ENCODE measurements at regions not wholly inside any gene's neighbourhood (a gene's known extent, or its start where the extent isn't known, plus 50 kb on each side); places are given as distances from the start of the nearest gene placed in this dataset.

DNA sequence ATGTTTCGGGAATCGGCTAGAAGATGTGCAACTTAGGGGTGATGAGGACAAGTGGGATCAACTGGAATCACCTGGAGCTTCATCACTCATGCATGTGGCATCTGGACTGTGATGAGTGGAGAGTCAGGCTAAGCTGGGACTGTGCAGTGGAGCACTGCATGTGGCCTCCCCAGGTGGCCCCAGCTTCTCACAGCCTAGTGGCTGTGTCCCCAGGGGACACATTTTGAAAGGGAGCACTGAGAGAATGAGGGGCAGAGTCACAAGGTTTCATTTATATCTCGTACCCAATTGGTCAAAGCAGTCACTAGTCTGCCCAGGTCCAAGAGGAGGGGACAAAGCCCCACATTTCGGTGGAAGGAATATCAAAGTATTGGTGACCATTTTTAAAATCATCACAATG is 54.8 kb upstream of the TCF7L2 start:
- Histone ChIP-seq H3K4me3 (no peak overlapping the region), H3K9me3 (no peaks in the 10 kb centered on the region), H3K36me3 (no peaks in the 10 kb centered on the region), H3K9ac (ENCODE audit: low read depth in 2 of 2, low read length in 2 of 2) (no peak overlapping the region), H3K27me3 (no peaks in the 10 kb centered on the region), H3K27ac (no peak overlapping the region), H3K4me1 (no peaks in the 10 kb centered on the region)
- intact Hi-C loops (cut with DNase I) = no loop called here
- no peak for DNase-seq
- TF ChIP-seq, protein P1, sequence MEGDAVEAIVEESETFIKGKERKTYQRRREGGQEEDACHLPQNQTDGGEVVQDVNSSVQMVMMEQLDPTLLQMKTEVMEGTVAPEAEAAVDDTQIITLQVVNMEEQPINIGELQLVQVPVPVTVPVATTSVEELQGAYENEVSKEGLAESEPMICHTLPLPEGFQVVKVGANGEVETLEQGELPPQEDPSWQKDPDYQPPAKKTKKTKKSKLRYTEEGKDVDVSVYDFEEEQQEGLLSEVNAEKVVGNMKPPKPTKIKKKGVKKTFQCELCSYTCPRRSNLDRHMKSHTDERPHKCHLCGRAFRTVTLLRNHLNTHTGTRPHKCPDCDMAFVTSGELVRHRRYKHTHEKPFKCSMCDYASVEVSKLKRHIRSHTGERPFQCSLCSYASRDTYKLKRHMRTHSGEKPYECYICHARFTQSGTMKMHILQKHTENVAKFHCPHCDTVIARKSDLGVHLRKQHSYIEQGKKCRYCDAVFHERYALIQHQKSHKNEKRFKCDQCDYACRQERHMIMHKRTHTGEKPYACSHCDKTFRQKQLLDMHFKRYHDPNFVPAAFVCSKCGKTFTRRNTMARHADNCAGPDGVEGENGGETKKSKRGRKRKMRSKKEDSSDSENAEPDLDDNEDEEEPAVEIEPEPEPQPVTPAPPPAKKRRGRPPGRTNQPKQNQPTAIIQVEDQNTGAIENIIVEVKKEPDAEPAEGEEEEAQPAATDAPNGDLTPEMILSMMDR (IDR thresholded peaks at IDR 0.05) = no peak

DNA sequence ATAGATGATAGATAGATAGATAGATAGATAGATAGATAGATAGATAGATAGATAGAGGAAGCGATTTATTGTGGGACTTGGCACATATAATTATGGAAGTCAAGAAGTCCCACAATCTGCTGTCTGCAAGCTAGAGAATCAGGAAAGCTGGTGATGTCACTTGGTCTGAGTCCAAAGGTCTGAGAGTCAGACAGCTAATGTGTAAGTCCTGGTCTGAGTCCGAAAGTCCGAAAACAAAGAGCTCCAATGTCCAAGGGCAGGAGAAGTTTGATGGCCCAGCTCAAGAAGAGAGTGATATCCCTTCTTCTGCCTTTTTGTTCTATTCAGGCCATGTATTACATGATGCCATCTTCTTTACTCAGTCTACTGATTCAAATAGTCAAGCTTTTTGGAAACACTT is 53.8 kb upstream of the TCF7L2 start:
- peak; percentile 44 for DNase-seq
- no peak overlapping the region for H3K27ac ChIP-seq
- no peaks in the 10 kb centered on the region for H3K36me3 ChIP-seq
- no peak overlapping the region for H3K4me3 ChIP-seq
- H3K9me3 ChIP-seq = no peaks in the 10 kb centered on the region
- no peaks in the 10 kb centered on the region for H3K27me3 ChIP-seq
- H3K9ac ChIP-seq (ENCODE audit: low read depth in 2 of 2, low read length in 2 of 2) = no peak overlapping the region
- intact Hi-C loops (cut with DNase I) = no loop called here
- TF ChIP-seq, protein P1 (IDR thresholded peaks at IDR 0.05) = no peak
- H3K4me1 ChIP-seq = no peaks in the 10 kb centered on the region

DNA sequence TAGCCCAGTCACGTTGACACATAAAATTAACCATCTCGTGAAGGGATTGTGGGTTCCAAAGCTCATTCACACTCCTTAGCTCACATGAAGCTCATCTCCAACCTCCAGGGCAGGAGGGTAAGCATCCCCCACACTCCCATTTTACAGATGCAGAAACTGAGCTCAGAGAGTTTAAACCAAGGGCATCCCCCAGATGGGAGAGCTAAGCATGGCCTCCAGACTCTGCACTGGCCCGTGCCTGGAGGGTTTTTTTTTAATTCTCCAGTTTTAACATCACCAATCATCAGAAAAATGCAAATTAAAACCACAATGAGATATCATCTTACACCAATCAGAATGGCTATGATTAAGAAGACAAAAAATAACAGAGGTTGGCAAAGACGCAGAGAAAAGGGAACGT is 53.3 kb upstream of the TCF7L2 start:
- intact Hi-C loops (cut with DNase I) = no loop called here
- Histone ChIP-seq H3K4me1 (no peaks in the 10 kb centered on the region), H3K9me3 (no peaks in the 10 kb centered on the region), H3K9ac (ENCODE audit: low read depth in 2 of 2, low read length in 2 of 2) (no peak overlapping the region), H3K4me3 (no peak overlapping the region), H3K27me3 (no peaks in the 10 kb centered on the region), H3K27ac (no peak overlapping the region), H3K36me3 (no peaks in the 10 kb centered on the region)
- no peak for DNase-seq
- TF ChIP-seq, protein P1 (IDR thresholded peaks at IDR 0.05) = no peak

DNA sequence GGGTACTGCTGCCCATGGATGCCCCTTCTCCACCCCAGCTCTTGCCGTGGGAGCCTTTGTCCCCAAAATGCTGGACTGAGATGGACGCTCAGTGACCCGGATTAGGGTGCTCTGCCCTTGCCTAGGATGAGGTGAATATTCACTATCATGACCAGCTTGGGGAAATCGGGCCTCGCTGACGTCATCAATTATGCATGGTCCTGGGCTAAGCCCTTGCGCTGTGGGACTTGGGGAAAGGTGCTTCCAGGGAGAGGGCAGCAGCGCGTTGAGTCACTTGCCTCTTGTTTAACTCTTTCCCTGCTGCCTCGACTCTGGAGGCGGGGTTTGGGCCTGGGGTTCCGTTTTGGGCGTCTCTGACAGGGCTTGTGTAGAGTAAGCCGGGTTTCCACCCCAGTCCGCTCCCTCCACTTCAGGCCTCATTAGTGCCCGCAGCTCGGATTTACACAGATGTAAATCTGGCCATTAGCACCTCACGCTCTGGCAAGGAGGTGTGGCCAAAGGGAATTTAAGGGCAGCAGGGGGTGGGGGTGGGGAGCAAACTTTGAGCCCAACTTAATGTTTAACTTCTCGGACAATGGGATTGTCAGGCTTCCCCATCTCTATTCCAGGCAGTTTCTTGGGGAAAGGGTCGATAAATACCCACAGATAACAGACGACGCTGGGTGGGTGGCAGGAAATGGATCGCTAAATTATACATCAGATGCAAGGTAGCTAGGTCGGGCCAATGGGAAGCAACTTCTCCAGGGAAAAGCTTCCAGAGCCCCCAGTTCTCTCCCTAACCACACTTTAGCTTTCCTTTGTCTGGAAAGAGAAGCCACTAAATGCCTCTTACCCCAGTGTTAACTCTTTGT is 51.3 kb upstream of the TCF7L2 start:
- peak; percentile 77 for DNase-seq
- Histone ChIP-seq H3K27me3 (no peaks in the 10 kb centered on the region), H3K27ac (peak overlapping the region; percentile 51), H3K36me3 (no peaks in the 10 kb centered on the region), H3K9me3 (no peaks in the 10 kb centered on the region), H3K4me1 (no peaks in the 10 kb centered on the region), H3K9ac (ENCODE audit: low read depth in 2 of 2, low read length in 2 of 2) (peak overlapping the region in 1 of 2 donors; percentile 70), H3K4me3 (no peak overlapping the region)
- intact Hi-C loops (cut with DNase I) = no loop called here
- TF ChIP-seq, protein P1 (IDR thresholded peaks at IDR 0.05) = no peak

DNA sequence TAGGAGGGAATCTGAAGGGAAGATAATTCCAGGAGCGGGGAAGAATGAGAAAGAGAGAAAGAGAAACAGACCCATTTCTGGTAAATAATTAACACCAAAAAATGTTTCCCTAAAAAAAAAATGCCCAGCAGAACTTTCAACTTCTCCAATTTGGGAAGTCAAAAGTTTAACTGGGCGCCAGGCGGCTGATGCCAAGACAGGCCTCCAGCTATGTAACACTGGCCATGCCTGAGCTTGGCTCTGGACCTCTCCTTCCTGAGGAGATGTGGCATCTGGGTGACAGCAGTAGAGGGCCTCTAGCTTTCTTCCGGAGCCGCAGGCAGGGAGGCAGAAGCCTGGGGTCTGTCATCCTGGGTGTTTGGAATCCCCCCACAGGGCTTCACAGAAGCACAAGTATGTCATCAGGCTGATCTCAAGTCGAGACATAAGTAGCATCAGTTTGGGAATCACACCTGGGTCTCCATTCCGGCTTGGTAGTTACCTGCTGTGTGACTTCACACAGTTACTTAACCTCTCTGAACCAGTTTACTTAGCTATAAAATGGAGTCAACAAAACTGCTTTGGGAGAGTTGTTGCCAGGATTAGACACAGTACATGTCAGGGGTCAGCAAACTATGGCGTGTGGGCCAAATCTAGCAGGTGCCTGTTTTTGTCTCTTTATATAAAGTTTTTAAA is 50.5 kb upstream of the TCF7L2 start:
- intact Hi-C loops (cut with DNase I) = no loop called here
- no peaks in the 10 kb centered on the region for H3K36me3 ChIP-seq
- TF ChIP-seq, protein P1 (IDR thresholded peaks at IDR 0.05) = no peak
- H3K4me1 ChIP-seq = no peaks in the 10 kb centered on the region
- H3K27me3 ChIP-seq = no peaks in the 10 kb centered on the region
- H3K9ac ChIP-seq (ENCODE audit: low read depth in 2 of 2, low read length in 2 of 2) = peak overlapping the region in 1 of 2 donors; percentile 70
- no peak overlapping the region for H3K4me3 ChIP-seq
- no peaks in the 10 kb centered on the region for H3K9me3 ChIP-seq
- H3K27ac ChIP-seq = peak overlapping the region; percentile 51
- no peak for DNase-seq
